ENCODE measurements at regions not wholly inside any gene's neighbourhood (a gene's known extent, or its start where the extent isn't known, plus 50 kb on each side); places are given as distances from the start of the nearest gene placed in this dataset.

GRCh38 chr10:125560947-125561346, 122.0 kb downstream of the TEX36 start:
- H3K27ac ChIP-seq: no peak overlapping the region
- TF ChIP-seq CTCF (conservative IDR thresholded peaks at IDR 0.05) (no peak), ZFX (IDR thresholded peaks at IDR 0.05) (no peak)

GRCh38 chr10:125559210-125559609, 123.8 kb downstream of the TEX36 start:
- TF ChIP-seq ZFX (IDR thresholded peaks at IDR 0.05) (no peak), CTCF (conservative IDR thresholded peaks at IDR 0.05) (no peak)
- no peak overlapping the region for H3K27ac ChIP-seq

- no peak overlapping the region for H3K27ac ChIP-seq
Observed at GRCh38 chr10:125557801-125558505, 125.0 kb downstream of the TEX36 start.

GRCh38 chr10:125557311-125557710, 125.7 kb downstream of the TEX36 start:
- no peak overlapping the region for H3K27ac ChIP-seq
- TF ChIP-seq CTCF (conservative IDR thresholded peaks at IDR 0.05): no peak

More at GRCh38 chr10:125557801-125558505, 125.0 kb downstream of the TEX36 start:
- no peak for TF ChIP-seq ZFX (IDR thresholded peaks at IDR 0.05)
- TF ChIP-seq CTCF (conservative IDR thresholded peaks at IDR 0.05): no peak

GRCh38 chr10:125556882-125557281, 126.1 kb downstream of the TEX36 start:
- TF ChIP-seq CTCF (conservative IDR thresholded peaks at IDR 0.05) (no peak), ZFX (IDR thresholded peaks at IDR 0.05) (no peak)
- no peak overlapping the region for H3K27ac ChIP-seq

GRCh38 chr10:125555743-125556142, 127.2 kb downstream of the TEX36 start:
- TF ChIP-seq CTCF (conservative IDR thresholded peaks at IDR 0.05): no peak
- TF ChIP-seq ZFX (IDR thresholded peaks at IDR 0.05): no peak
- H3K27ac ChIP-seq: no peak overlapping the region

GRCh38 chr10:125555267-125555666, 127.7 kb downstream of the TEX36 start:
- no peak for TF ChIP-seq CTCF (conservative IDR thresholded peaks at IDR 0.05)
- TF ChIP-seq ZFX (IDR thresholded peaks at IDR 0.05): no peak
- no peak overlapping the region for H3K27ac ChIP-seq
